HUES48 (cell line): ENCODE measurements at regions not wholly inside any gene's neighbourhood (a gene's known extent, or its start where the extent isn't known, plus 50 kb on each side); places are given as distances from the start of the nearest gene placed in this dataset.

Experiments used
- H3K27ac ChIP-seq: one replicate; pipeline ENCODE4 v1.7.0; 2013; ENCODE audit warnings: low read depth, low read length, inconsistent platforms
- H3K27me3 ChIP-seq: 2 replicates; pipeline ENCODE4 v1.6.1; 2013; ENCODE audit warnings: mild to moderate bottlenecking, low read length; ENCODE audit not compliant: control insufficient read depth, insufficient read depth
- H3K36me3 ChIP-seq: 2 replicates; pipeline ENCODE4 v1.6.1; 2013; ENCODE audit warnings: low read length; ENCODE audit not compliant: control insufficient read depth, insufficient read depth
- H3K4me1 ChIP-seq: 2 replicates; pipeline ENCODE4 v1.6.1; 2013; ENCODE audit warnings: mild to moderate bottlenecking, low read length; ENCODE audit not compliant: control insufficient read depth, insufficient read depth
- H3K4me3 ChIP-seq: 2 replicates; pipeline ENCODE4 v1.5.1; 2013; ENCODE audit warnings: mild to moderate bottlenecking, low read depth, low read length
- H3K9ac ChIP-seq: 2 replicates; pipeline ENCODE4 v1.6.1; 2013; ENCODE audit warnings: mild to moderate bottlenecking, low read depth, low read length, moderate library complexity
- H3K9me3 ChIP-seq: 2 replicates; pipeline ENCODE4 v1.6.1; 2013; ENCODE audit warnings: low read length; ENCODE audit not compliant: control insufficient read depth, insufficient read depth

DNA sequence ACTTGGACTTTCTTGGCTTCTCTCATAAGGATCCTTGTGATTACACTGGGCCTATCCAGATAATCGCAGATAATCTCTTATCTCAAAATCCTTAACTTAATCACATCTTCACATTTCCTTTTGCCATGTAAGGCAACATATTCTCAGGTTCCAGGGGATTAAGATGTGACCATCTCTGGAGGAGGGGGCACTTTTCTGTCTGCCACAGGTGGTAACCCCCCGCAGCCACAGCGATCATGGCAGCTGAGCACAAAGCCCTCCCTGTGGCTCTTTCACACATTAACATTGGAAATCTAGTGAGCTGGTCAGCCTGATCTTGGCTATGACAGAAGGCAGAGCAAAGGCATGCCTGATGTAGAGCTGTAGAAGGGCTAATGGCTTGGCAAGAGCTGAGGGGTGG lies 69.1 kb upstream of the CD82 start:
- Histone ChIP-seq H3K27ac (no peak overlapping the region), H3K27me3 (no peaks in the 10 kb centered on the region), H3K4me1 (no peaks in the 10 kb centered on the region), H3K9me3 (no peaks in the 10 kb centered on the region), H3K9ac (no peak overlapping the region), H3K4me3 (no peak overlapping the region), H3K36me3 (no peaks in the 10 kb centered on the region)

- Histone ChIP-seq H3K9ac (no peak overlapping the region), H3K9me3 (no peaks in the 10 kb centered on the region), H3K4me3 (no peak overlapping the region), H3K4me1 (no peaks in the 10 kb centered on the region), H3K27me3 (no peaks in the 10 kb centered on the region), H3K27ac (no peak overlapping the region), H3K36me3 (no peaks in the 10 kb centered on the region)
Measured at GRCh38 chr11:44498089-44498871, 67.2 kb upstream of the CD82 start.

- Histone ChIP-seq H3K4me3 (no peak overlapping the region), H3K27ac (no peak overlapping the region), H3K9me3 (no peaks in the 10 kb centered on the region), H3K4me1 (no peaks in the 10 kb centered on the region), H3K9ac (no peak overlapping the region), H3K27me3 (no peaks in the 10 kb centered on the region), H3K36me3 (no peaks in the 10 kb centered on the region)
Measured at GRCh38 chr11:44502506-44502905, 63.0 kb upstream of the CD82 start.

GRCh38 chr11:44505581-44506054 lies 59.8 kb upstream of the CD82 start:
- Histone ChIP-seq H3K27me3 (no peaks in the 10 kb centered on the region), H3K9ac (no peak overlapping the region)

GRCh38 chr11:44506375-44507016 lies 59.0 kb upstream of the CD82 start:
- Histone ChIP-seq H3K4me3 (no peak overlapping the region), H3K9ac (no peak overlapping the region), H3K9me3 (no peaks in the 10 kb centered on the region), H3K4me1 (no peaks in the 10 kb centered on the region), H3K27ac (no peak overlapping the region), H3K36me3 (no peaks in the 10 kb centered on the region), H3K27me3 (no peaks in the 10 kb centered on the region)

More at GRCh38 chr11:44505581-44506054, 59.8 kb upstream of the CD82 start:
- Histone ChIP-seq H3K4me1 (no peaks in the 10 kb centered on the region), H3K27ac (no peak overlapping the region), H3K36me3 (no peaks in the 10 kb centered on the region), H3K9me3 (no peaks in the 10 kb centered on the region), H3K4me3 (no peak overlapping the region)

GRCh38 chr11:44507491-44507890 lies 58.0 kb upstream of the CD82 start:
- Histone ChIP-seq H3K27ac (no peak overlapping the region), H3K36me3 (no peaks in the 10 kb centered on the region), H3K9ac (no peak overlapping the region), H3K9me3 (no peaks in the 10 kb centered on the region), H3K4me1 (no peaks in the 10 kb centered on the region), H3K27me3 (no peaks in the 10 kb centered on the region), H3K4me3 (no peak overlapping the region)

DNA sequence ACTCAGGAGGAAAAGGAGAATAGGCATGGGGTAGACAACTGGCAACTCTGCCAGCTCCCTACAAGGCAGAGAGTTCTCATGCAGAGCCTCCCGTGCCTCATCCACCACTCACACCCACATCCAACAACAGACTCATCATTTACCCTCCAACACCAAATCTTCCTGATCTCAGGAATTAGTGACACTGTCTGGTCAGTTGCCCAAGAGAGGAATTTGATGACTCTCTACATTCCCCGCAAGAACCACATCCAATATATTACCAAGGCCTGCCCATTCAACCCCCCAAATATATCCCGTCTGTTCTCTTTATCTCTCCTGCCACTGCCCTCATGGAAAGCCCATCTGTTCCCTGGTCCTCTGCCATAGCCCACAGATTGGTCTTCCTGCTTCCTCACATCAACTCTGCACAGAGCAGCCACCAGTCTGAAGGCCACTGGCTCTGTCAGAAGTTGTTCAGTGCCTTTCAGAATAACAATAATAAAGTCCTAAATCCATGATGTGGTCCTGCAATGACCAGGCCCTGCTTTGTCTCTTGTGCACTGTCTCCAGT lies 57.5 kb upstream of the CD82 start:
- no peaks in the 10 kb centered on the region for H3K27me3 ChIP-seq
- H3K4me3 ChIP-seq = no peak overlapping the region
- H3K36me3 ChIP-seq = no peaks in the 10 kb centered on the region
- no peaks in the 10 kb centered on the region for H3K9me3 ChIP-seq
- no peak overlapping the region for H3K27ac ChIP-seq
- no peak overlapping the region for H3K9ac ChIP-seq
- H3K4me1 ChIP-seq = no peaks in the 10 kb centered on the region

DNA sequence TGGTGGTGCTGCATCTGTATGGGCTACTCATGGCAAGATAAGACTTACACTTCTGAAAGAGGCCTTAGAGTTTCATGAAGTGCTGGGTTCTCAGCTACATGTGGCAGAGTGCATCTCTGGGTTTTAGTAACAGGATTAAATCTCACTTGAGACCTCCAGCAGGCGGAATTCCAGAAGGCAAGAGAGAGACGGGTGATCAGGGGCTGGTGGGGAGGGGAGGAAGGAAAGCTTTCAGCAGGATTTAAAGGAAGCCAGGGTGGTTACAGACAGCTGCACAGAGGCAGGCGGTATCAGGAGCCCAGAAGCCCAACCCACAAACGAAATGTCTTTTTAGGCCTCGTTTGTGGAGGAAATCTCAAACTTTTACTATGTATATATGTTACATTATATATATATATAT lies 56.2 kb upstream of the CD82 start:
- Histone ChIP-seq H3K9ac (no peak overlapping the region), H3K4me1 (no peaks in the 10 kb centered on the region), H3K9me3 (no peaks in the 10 kb centered on the region), H3K27me3 (no peaks in the 10 kb centered on the region), H3K27ac (no peak overlapping the region), H3K4me3 (no peak overlapping the region), H3K36me3 (no peaks in the 10 kb centered on the region)

DNA sequence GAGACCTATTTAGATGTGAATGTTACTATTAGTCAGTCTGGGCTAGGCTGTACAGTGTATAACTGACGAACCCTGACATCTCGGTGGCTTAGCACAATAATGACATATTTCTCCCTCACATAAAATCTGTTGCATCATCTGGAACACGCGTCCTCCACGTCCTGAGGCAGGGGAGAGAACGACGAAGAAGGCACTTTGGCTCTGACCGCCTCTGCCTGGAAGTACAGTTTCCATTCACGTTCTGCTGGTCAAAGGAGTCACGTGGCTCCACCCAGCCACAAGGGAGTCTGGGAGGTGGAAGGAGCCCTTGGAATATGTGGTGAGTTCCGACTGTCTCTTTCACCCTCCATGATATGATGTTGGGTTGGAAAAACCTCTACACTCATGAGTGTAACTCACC lies 55.1 kb upstream of the CD82 start:
- H3K4me3 ChIP-seq = no peak overlapping the region
- no peaks in the 10 kb centered on the region for H3K9me3 ChIP-seq
- H3K27ac ChIP-seq = no peak overlapping the region
- no peak overlapping the region for H3K9ac ChIP-seq
- H3K27me3 ChIP-seq = no peaks in the 10 kb centered on the region
- no peaks in the 10 kb centered on the region for H3K36me3 ChIP-seq
- H3K4me1 ChIP-seq = no peaks in the 10 kb centered on the region

- Histone ChIP-seq H3K4me1 (no peaks in the 10 kb centered on the region), H3K27me3 (no peaks in the 10 kb centered on the region), H3K4me3 (no peak overlapping the region), H3K9me3 (no peaks in the 10 kb centered on the region), H3K36me3 (no peaks in the 10 kb centered on the region), H3K9ac (no peak overlapping the region), H3K27ac (no peak overlapping the region)
Measured at GRCh38 chr11:44512818-44513217, 52.6 kb upstream of the CD82 start.

- Histone ChIP-seq H3K4me3 (no peak overlapping the region), H3K4me1 (no peaks in the 10 kb centered on the region), H3K27me3 (no peaks in the 10 kb centered on the region), H3K9me3 (no peaks in the 10 kb centered on the region), H3K36me3 (no peaks in the 10 kb centered on the region), H3K27ac (no peak overlapping the region), H3K9ac (no peak overlapping the region)
Measured at GRCh38 chr11:44515048-44515447, 50.4 kb upstream of the CD82 start.
